Aorta (tissue), 5 donors: ENCODE measurements at regions not wholly inside any gene's neighbourhood (a gene's known extent, or its start where the extent isn't known, plus 50 kb on each side); places are given as distances from the start of the nearest gene placed in this dataset.

Experiments
- ATAC-seq: fragments of 200-7000 bp; cut with Tn5 transposase; one replicate; pipeline ENCODE4 v1.9.1; 2022; ENCODE audit warnings: moderate library complexity; ENCODE audit not compliant: low FRiP score
- DNase-seq, 2 donors: peaks; one replicate each; pipeline ENCODE4 v3.0.0-alpha.2; 2020
- H3K27ac ChIP-seq, 2 donors: one replicate each; pipeline ENCODE4 v1.5.1; 2013; ENCODE audit warnings: low read length in 2 of 2, mild to moderate bottlenecking in 2 of 2, moderate library complexity in 2 of 2, control low read depth in 1 of 2, inconsistent platforms in 1 of 2, low read depth in 1 of 2
- H3K27me3 ChIP-seq, 2 donors: one replicate each; pipeline ENCODE4 v1.6.1; 2013; ENCODE audit warnings: control low read depth in 1 of 2, low read length in 1 of 2, mild to moderate bottlenecking in 1 of 2, moderate library complexity in 1 of 2; ENCODE audit not compliant: insufficient read depth in 2 of 2, control insufficient read depth in 1 of 2
- H3K36me3 ChIP-seq, 2 donors: one replicate each; pipeline ENCODE4 v1.6.1; 2013; ENCODE audit warnings: control low read depth in 1 of 2, low read length in 1 of 2, mild to moderate bottlenecking in 1 of 2; ENCODE audit not compliant: insufficient read depth in 2 of 2, control insufficient read depth in 1 of 2
- H3K4me1 ChIP-seq, 2 donors: one replicate each; pipeline ENCODE4 v1.6.1; 2013; ENCODE audit warnings: low read length in 2 of 2, control low read depth in 1 of 2, mild to moderate bottlenecking in 1 of 2, moderate library complexity in 1 of 2; ENCODE audit not compliant: insufficient read depth in 2 of 2, control insufficient read depth in 1 of 2
- H3K4me3 ChIP-seq, 2 donors: one replicate each; pipeline ENCODE4 v1.5.1; 2013; ENCODE audit warnings: low read length in 2 of 2, control low read depth in 1 of 2, mild to moderate bottlenecking in 1 of 2
- H3K9me3 ChIP-seq: one replicate; pipeline ENCODE4 v1.6.1; 2013; ENCODE audit warnings: mild to moderate bottlenecking, low read length; ENCODE audit not compliant: control insufficient read depth
- WGBS, 2 donors: extraction: QIAGEN DNeasy Blood & Tissue Kit; methylation state at CpG; one replicate each; pipeline ENCODE4 v1.1.7; 2013; 5-methylcytosine and 5-hydroxymethylcytosine counted together
- intact Hi-C, 2 donors: fragments of 100-400 bp; cut with DNase I; formaldehyde crosslinking; loops; one replicate each; pipeline versions ENCODE4 v1.14.2 to v1.15.0; 2022
- donor health status: healthy with polysubstance abuse.
- donor health status: Bipolar disorder and iron deficiency.
- donor health status: DM: no; HTN: no; CAD: no.
- donor health status: DM: no; HTN: no; CAD: no.
- donor health status: DM: yes; HTN: yes; CAD: no.

DNA sequence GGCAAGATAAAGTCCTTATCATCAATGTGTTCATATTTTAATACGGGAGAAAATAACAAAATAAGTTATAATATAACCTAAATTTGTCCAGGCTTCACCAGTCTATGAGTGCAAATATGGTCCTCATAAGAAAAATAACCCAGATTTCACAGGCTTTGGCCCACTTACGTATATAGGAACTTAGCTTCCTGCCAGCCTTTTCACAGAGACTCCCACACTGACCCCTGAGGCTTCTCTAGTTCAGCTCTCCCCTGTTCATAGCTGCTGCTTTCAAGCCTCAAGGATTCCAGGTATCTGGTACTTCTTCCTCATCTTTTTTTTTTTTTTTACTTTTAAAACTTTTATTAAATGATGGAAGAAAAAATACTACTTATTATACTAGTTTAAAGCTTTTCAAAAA lies 74.9 kb upstream of the PELI1 start:
- H3K9me3 ChIP-seq: no peaks in the 10 kb centered on the region
- intact Hi-C loops: no loop called here
- no peak overlapping the region for H3K27ac ChIP-seq
- DNase-seq (no peak), ATAC-seq (no peak)
- no peaks in the 10 kb centered on the region for H3K4me1 ChIP-seq
- no peak overlapping the region for H3K4me3 ChIP-seq
- H3K27me3 ChIP-seq: no peaks in the 10 kb centered on the region
- WGBS, 2 donors: 42 to 52% methylated on average over 2 of the region's 2 CpGs
- H3K36me3 ChIP-seq: no peaks in the 10 kb centered on the region

DNA sequence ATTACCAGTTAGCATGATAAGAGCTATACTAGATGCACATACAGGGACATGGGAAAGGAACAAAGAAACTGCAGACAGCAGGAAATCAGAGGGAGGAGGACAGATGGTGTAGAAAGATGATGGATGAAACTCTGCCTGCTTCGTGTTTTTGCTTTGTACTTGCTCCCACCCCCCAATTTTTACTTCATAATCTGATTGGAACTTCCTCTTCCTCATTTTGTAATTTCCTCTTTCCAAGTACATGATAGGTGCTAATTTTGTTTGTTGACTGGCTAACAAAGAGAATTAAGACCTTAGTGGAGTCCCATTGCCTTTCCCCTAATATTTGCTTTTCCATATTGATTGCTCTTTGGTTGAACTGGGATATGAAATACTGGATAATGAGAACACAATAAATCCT lies 76.0 kb upstream of the PELI1 start:
- WGBS, 2 donors: 82 to 91% methylated on average over 1 of the region's 1 CpG
- DNase-seq (no peak), ATAC-seq (no peak)
- Histone ChIP-seq H3K36me3 (no peaks in the 10 kb centered on the region), H3K4me1 (no peaks in the 10 kb centered on the region), H3K27me3 (no peaks in the 10 kb centered on the region), H3K27ac (no peak overlapping the region), H3K4me3 (no peak overlapping the region), H3K9me3 (no peaks in the 10 kb centered on the region)
- intact Hi-C loops: no loop called here

- Histone ChIP-seq H3K27ac (no peak overlapping the region), H3K36me3 (no peaks in the 10 kb centered on the region), H3K4me1 (no peaks in the 10 kb centered on the region), H3K27me3 (no peaks in the 10 kb centered on the region), H3K4me3 (no peak overlapping the region), H3K9me3 (no peaks in the 10 kb centered on the region)
- no peak for ATAC-seq
- WGBS, 2 donors: 85 to 87% methylated on average over 4 of the region's 4 CpGs
- intact Hi-C loops: no loop called here
- DNase-seq: no peak
These were observed 76.8 kb upstream of the PELI1 start for GRCh38 chr2:64220894-64221617.

- DNase-seq (no peak), ATAC-seq (no peak)
- intact Hi-C loops: no loop called here
- Histone ChIP-seq H3K36me3 (no peaks in the 10 kb centered on the region), H3K4me1 (no peaks in the 10 kb centered on the region), H3K4me3 (no peak overlapping the region), H3K9me3 (no peaks in the 10 kb centered on the region), H3K27ac (no peak overlapping the region), H3K27me3 (no peaks in the 10 kb centered on the region)
- 94 to 97% methylated on average over 2 of the region's 2 CpGs for WGBS, 2 donors
These were observed 77.7 kb upstream of the PELI1 start for GRCh38 chr2:64221935-64222334.

DNA sequence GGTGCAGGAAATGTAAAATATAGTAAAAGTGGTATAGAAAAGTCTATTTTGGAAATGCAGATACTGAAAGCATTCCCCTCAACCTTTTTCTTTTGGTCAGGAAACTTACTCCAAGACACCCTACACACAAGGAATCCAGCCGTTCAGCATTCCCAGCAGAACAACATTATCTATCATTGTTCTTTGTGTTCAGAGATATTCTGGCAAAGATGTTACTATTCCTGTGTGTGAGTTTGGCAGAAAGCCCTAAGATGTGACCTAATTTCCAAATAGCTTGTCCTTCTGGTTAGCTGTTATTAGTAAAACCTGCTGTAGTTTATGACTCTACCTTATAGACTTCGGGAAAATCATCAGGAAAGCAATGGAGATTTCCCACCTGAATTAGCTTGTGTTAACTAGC lies 78.1 kb upstream of the PELI1 start:
- DNase-seq (no peak), ATAC-seq (no peak)
- intact Hi-C loops: no loop called here
- Histone ChIP-seq H3K4me3 (no peak overlapping the region), H3K27ac (no peak overlapping the region), H3K27me3 (no peaks in the 10 kb centered on the region), H3K36me3 (no peaks in the 10 kb centered on the region), H3K4me1 (no peaks in the 10 kb centered on the region), H3K9me3 (no peaks in the 10 kb centered on the region)
- WGBS, 2 donors: 62 to 64% methylated on average over 2 of the region's 2 CpGs

GRCh38 chr2:64223055-64223454 lies 78.8 kb upstream of the PELI1 start:
- H3K27ac ChIP-seq: no peak overlapping the region

DNA sequence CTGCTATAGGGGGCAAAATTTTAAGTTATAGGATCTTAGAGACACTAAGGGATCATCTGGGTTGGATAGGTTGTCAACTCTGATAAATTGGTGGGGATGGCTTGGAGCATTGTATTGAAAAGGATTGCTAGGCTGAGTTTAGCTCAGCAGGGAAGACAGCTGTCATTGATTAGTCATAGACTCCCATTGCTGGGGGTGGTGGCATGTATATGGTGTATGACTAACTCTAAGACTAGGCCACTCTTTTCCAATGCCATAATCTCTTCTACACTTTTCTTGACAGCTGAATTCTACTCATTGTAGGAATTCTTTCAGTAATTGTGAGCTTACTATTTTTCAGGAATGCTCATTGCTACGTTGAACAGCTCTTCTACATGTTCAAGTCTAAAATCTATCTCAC lies 81.3 kb upstream of the PELI1 start:
- Histone ChIP-seq H3K9me3 (no peaks in the 10 kb centered on the region), H3K27ac (no peak overlapping the region), H3K27me3 (no peaks in the 10 kb centered on the region), H3K4me1 (no peaks in the 10 kb centered on the region), H3K4me3 (no peak overlapping the region), H3K36me3 (no peaks in the 10 kb centered on the region)
- ATAC-seq (no peak), DNase-seq (no peak)
- intact Hi-C loops: no loop called here
- 93 to 99% methylated on average over 1 of the region's 1 CpG for WGBS, 2 donors

More at GRCh38 chr2:64223055-64223454, 78.8 kb upstream of the PELI1 start:
- Histone ChIP-seq H3K27me3 (no peaks in the 10 kb centered on the region), H3K4me1 (no peaks in the 10 kb centered on the region), H3K9me3 (no peaks in the 10 kb centered on the region), H3K36me3 (no peaks in the 10 kb centered on the region), H3K4me3 (no peak overlapping the region)
- WGBS, 2 donors: 92 to 97% methylated on average over 3 of the region's 3 CpGs
- ATAC-seq: no peak
- intact Hi-C loops: no loop called here
- DNase-seq: no peak

- no peaks in the 10 kb centered on the region for H3K9me3 ChIP-seq
- H3K36me3 ChIP-seq: no peaks in the 10 kb centered on the region
- H3K27ac ChIP-seq: no peak overlapping the region
- DNase-seq: no peak
- H3K4me3 ChIP-seq: no peak overlapping the region
- WGBS, 2 donors: 92 to 95% methylated on average over 5 of the region's 5 CpGs
- no peak for ATAC-seq
- intact Hi-C loops: no loop called here
- H3K4me1 ChIP-seq: no peaks in the 10 kb centered on the region
- H3K27me3 ChIP-seq: no peaks in the 10 kb centered on the region
These were observed 82.4 kb upstream of the PELI1 start for GRCh38 chr2:64226611-64227010.

- Histone ChIP-seq H3K4me3 (peak overlapping the region; percentile 51 to 74), H3K27ac (no peak overlapping the region), H3K36me3 (no peaks in the 10 kb centered on the region), H3K27me3 (no peaks in the 10 kb centered on the region), H3K4me1 (no peaks in the 10 kb centered on the region), H3K9me3 (no peaks in the 10 kb centered on the region)
- no peak for DNase-seq
- WGBS, 2 donors: 1 to 3% methylated on average over 7 of the region's 7 CpGs
- intact Hi-C loops: no loop called here
- ATAC-seq: no peak
These were observed 83.4 kb upstream of the PELI1 start for GRCh38 chr2:64227603-64228125.
